Endothelial cell (in vitro differentiated cells): ENCODE measurements at regions not wholly inside any gene's neighbourhood (a gene's known extent, or its start where the extent isn't known, plus 50 kb on each side); places are given as distances from the start of the nearest gene placed in this dataset.

Source experiments
- DNase-seq: peaks from one replicate; pipeline ENCODE4 v3.0.0; 2021; ENCODE audit warnings: low spot score
- H3K27ac Mint-ChIP-seq: one replicate; pipeline ENCODE4 v1.8.0; 2021; ENCODE audit warnings: mixed read lengths, inconsistent platforms; ENCODE audit not compliant: unreplicated experiment
- H3K27me3 Mint-ChIP-seq: one replicate; pipeline ENCODE4 v1.8.0; 2021; ENCODE audit warnings: mild to moderate bottlenecking, moderate library complexity, mixed read lengths, inconsistent platforms; ENCODE audit not compliant: unreplicated experiment
- H3K36me3 Mint-ChIP-seq: one replicate; pipeline ENCODE4 v1.8.0; 2021; ENCODE audit warnings: mild to moderate bottlenecking, low read depth, mixed read lengths, inconsistent platforms; ENCODE audit not compliant: unreplicated experiment
- H3K4me1 Mint-ChIP-seq: one replicate; pipeline ENCODE4 v1.8.0; 2021; ENCODE audit warnings: mild to moderate bottlenecking, mixed read lengths, inconsistent platforms; ENCODE audit not compliant: unreplicated experiment
- H3K4me3 Mint-ChIP-seq: one replicate; pipeline ENCODE4 v1.8.0; 2021; ENCODE audit warnings: mild to moderate bottlenecking, mixed read lengths, inconsistent platforms; ENCODE audit not compliant: unreplicated experiment
- H3K9me3 Mint-ChIP-seq: one replicate; pipeline ENCODE4 v1.8.0; 2021; ENCODE audit warnings: mixed read lengths, inconsistent platforms; ENCODE audit not compliant: unreplicated experiment
- TF ChIP-seq, protein P1 (sequence below): fragments of 200-600 bp; sonication (generic); IDR thresholded peaks from one replicate; pipeline ENCODE4 v1.5.0; 2021; ENCODE audit warnings: antibody characterized with exemption; ENCODE audit not compliant: unreplicated experiment

DNA sequence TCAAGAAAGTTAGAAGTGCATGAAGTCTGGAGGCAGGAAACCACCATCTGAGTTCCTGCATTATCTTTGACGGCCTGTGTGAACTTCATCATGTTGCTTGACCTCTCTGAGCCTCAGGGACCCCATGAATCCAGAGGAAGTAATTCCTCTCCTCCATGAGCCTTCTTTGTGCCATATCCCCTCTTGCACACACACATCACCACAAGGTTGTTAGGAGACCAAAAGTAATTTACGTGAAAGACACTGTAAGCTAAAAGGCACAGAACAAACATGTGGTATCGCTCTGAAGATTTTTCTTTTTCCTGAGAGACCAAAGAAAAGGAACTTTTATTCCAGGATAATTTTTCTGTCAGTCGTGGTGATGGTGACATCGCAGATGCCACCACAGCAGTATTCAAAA lies 55.9 kb upstream of the BCL6 start:
- Mint-ChIP-seq H3K4me1 (no peaks in the 10 kb centered on the region), H3K4me3 (no peak overlapping the region), H3K27ac (no peak overlapping the region), H3K27me3 (peaks cover 2% of the 10 kb centered on the region), H3K9me3 (no peaks in the 10 kb centered on the region), H3K36me3 (no peaks in the 10 kb centered on the region)
- no peak for DNase-seq
- TF ChIP-seq, protein P1, sequence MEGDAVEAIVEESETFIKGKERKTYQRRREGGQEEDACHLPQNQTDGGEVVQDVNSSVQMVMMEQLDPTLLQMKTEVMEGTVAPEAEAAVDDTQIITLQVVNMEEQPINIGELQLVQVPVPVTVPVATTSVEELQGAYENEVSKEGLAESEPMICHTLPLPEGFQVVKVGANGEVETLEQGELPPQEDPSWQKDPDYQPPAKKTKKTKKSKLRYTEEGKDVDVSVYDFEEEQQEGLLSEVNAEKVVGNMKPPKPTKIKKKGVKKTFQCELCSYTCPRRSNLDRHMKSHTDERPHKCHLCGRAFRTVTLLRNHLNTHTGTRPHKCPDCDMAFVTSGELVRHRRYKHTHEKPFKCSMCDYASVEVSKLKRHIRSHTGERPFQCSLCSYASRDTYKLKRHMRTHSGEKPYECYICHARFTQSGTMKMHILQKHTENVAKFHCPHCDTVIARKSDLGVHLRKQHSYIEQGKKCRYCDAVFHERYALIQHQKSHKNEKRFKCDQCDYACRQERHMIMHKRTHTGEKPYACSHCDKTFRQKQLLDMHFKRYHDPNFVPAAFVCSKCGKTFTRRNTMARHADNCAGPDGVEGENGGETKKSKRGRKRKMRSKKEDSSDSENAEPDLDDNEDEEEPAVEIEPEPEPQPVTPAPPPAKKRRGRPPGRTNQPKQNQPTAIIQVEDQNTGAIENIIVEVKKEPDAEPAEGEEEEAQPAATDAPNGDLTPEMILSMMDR = no peak

DNA sequence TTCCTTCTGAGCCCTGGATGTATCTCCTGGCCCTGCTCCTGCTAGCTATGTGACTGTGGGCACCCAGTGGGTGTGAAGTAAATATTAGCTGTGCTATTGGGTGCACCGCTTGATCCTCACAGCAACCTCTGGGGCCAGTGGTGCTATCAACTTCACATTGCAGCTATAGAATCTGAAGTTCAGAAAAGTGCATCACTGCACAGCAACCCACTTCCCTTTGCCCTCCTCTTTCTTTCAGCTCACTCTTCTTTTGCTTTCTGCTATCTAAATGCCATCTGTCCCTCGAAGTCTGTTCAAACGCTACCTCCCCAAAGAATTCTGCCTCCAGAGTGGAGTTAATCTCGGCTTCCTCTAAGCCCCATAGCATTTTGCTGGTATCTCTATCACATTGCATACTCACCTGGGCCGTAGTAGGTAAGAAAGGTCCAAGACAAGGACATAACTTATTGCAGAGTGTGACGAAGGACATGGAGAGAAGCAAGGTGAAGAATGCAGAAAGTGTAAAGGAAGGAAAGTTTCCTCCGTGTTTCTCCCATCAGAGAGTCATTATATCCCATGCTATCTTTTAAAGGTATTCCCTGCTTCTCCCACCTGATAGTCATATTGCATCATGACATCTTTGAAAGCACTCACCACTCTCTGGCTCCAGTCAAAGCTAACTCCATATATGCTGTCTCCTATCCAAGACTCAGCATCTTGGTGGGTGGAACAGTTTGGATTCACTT lies 57.1 kb upstream of the BCL6 start:
- H3K4me1 Mint-ChIP-seq = no peaks in the 10 kb centered on the region
- peaks cover 2% of the 10 kb centered on the region for H3K27me3 Mint-ChIP-seq
- no peak overlapping the region for H3K27ac Mint-ChIP-seq
- no peak for DNase-seq
- no peak overlapping the region for H3K4me3 Mint-ChIP-seq
- TF ChIP-seq, protein P1 = no peak
- H3K9me3 Mint-ChIP-seq = no peaks in the 10 kb centered on the region
- H3K36me3 Mint-ChIP-seq = no peaks in the 10 kb centered on the region

DNA sequence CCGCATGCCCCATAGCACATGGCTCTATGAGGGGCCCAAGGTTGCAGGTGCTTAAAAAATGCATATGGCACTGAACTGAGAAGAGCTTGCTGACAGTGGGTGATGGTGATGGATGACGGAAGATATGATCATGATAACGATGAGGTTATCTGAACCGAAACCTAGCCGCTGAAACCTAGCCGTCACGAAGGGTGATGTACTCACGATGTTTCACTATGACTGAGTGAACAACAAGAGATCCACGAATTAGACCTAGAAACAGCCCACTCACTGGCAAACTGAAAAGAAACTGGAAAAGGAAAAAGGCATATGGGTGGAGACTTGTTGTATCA lies 57.6 kb upstream of the BCL6 start:
- Mint-ChIP-seq H3K36me3 (no peaks in the 10 kb centered on the region), H3K4me3 (no peak overlapping the region), H3K9me3 (no peaks in the 10 kb centered on the region), H3K27ac (no peak overlapping the region), H3K27me3 (peaks cover 2% of the 10 kb centered on the region), H3K4me1 (no peaks in the 10 kb centered on the region)
- no peak for DNase-seq
- TF ChIP-seq, protein P1 = no peak

DNA sequence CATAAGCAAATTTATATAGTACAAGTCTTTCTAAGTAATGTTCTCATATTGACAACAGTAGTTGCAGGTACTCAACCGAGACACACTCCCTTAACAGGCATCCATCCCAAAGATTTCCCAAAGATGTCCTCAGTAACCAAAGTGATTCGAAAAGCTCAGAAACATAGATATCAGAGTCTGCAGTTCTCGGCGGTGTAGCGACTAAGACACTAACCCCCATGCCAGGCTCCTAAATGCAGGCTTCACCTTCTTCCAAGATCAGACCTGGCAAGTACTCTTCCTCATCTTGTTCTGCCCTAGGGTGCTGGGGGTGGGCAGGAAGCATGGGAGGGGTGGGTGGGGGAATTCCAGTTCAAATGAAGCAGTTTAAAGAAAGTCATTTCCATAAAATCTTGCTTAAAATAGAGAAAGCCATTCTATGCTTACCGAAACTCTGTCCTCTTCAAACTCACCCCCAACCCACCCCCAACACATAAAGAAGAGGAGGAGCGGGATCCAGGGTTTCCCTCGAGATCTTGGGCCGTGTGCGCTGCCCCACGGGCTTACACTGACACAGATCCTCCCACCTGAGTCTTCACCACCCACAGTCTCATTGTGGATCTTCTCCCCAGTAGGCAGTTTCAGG lies 59.0 kb upstream of the BCL6 start:
- no peak overlapping the region for H3K4me3 Mint-ChIP-seq
- H3K4me1 Mint-ChIP-seq = no peaks in the 10 kb centered on the region
- peaks cover 2% of the 10 kb centered on the region for H3K27me3 Mint-ChIP-seq
- H3K9me3 Mint-ChIP-seq = no peaks in the 10 kb centered on the region
- TF ChIP-seq, protein P1 = no peak
- no peaks in the 10 kb centered on the region for H3K36me3 Mint-ChIP-seq
- no peak overlapping the region for H3K27ac Mint-ChIP-seq
- no peak for DNase-seq

DNA sequence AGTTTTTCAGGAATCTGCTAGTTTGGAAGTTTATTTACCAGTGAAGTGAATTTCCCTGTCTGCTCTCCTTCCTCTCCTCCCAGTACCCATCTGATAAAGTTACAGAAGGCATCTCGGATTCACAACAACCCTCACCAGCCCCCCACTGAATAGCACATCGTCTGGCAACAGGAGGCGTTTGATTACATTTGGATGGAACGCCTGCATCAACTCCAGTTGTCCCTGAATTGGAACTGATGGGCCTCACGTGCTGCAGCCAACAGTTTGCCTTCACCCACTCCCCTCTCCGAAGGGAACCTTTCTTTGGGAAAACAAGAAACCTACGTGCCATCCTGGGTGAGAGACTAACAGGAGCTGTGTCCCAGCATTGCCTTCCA lies 59.5 kb upstream of the BCL6 start:
- Mint-ChIP-seq H3K4me1 (no peaks in the 10 kb centered on the region), H3K36me3 (no peaks in the 10 kb centered on the region), H3K4me3 (no peak overlapping the region), H3K9me3 (no peaks in the 10 kb centered on the region), H3K27ac (no peak overlapping the region), H3K27me3 (peaks cover 2% of the 10 kb centered on the region)
- TF ChIP-seq, protein P1 = no peak
- no peak for DNase-seq
